A673 (cell line): ENCODE measurements at regions not wholly inside any gene's neighbourhood (a gene's known extent, or its start where the extent isn't known, plus 50 kb on each side); places are given as distances from the start of the nearest gene placed in this dataset.

ENCODE experiments used
- BruUV-seq: library from RNA; stranded (reverse); fragments of 400-500 nt; replicated peaks from 2 replicates; lab custom pipeline; 2021; lab: Mats Ljungman, UMichigan
- CTCF ChIA-PET: fragments of 300-600 bp; sonication (Branson Sonifier 250); formaldehyde crosslinking; loops from one replicate; lab custom pipeline; 2022; ENCODE audit warnings: antibody characterized with exemption; lab: Charles Lee
- POLR2A ChIA-PET: fragments of 300-600 bp; sonication (Branson Sonifier 250); formaldehyde crosslinking; loops from one replicate; lab custom pipeline; 2022; ENCODE audit warnings: antibody characterized with exemption; ENCODE audit not compliant: low non-redundant PET; lab: Charles Lee
- DNase-seq: peaks from one replicate; pipeline ENCODE4 v3.0.0-alpha.2; 2015; ENCODE audit warnings: low spot score
- H3K27ac ChIP-seq: fragments of 200-600 bp; sonication (generic); 2 replicates; pipeline ENCODE4 v1.5.1; 2016; ENCODE audit warnings: mixed run types, low read depth, mild to moderate bottlenecking, mixed read lengths, antibody characterized with exemption, low read length; ENCODE audit not compliant: poor library complexity, severe bottlenecking
- H3K27me3 ChIP-seq: fragments of 200-600 bp; sonication (generic); replicated peaks from 2 replicates; pipeline ENCODE4 v1.6.1; 2017; ENCODE audit warnings: mixed run types, low read depth, mild to moderate bottlenecking, mixed read lengths, antibody characterized with exemption, low read length; ENCODE audit not compliant: insufficient read depth, poor library complexity
- H3K36me3 ChIP-seq: fragments of 200-600 bp; sonication (generic); 2 replicates; pipeline ENCODE4 v1.6.1; 2016; ENCODE audit warnings: mixed run types, mild to moderate bottlenecking, mixed read lengths, antibody characterized with exemption, low read length; ENCODE audit not compliant: insufficient read depth, poor library complexity, severe bottlenecking
- H3K4me1 ChIP-seq: fragments of 200-600 bp; sonication (generic); 2 replicates; pipeline ENCODE4 v1.6.1; 2017; ENCODE audit warnings: mixed run types, mild to moderate bottlenecking, mixed read lengths, antibody characterized with exemption, low read length; ENCODE audit not compliant: insufficient read depth, poor library complexity, severe bottlenecking
- H3K4me3 ChIP-seq: fragments of 200-600 bp; sonication (generic); 2 replicates; pipeline ENCODE4 v1.5.1; 2016; ENCODE audit warnings: low read depth, mixed run types, mild to moderate bottlenecking, mixed read lengths, low read length; ENCODE audit not compliant: poor library complexity, severe bottlenecking
- H3K9me3 ChIP-seq: fragments of 200-600 bp; sonication (generic); 2 replicates; pipeline ENCODE4 v1.6.1; 2016; ENCODE audit warnings: mixed run types, low read depth, mild to moderate bottlenecking, mixed read lengths, antibody characterized with exemption, low read length; ENCODE audit not compliant: poor library complexity, severe bottlenecking
- CTCF ChIP-seq: fragments of 300-800, 200-600 bp; sonication (generic); conservative IDR thresholded peaks from 2 replicates; pipeline ENCODE4 v1.5.1; 2017; ENCODE audit warnings: low read depth, mild to moderate bottlenecking, antibody characterized with exemption, low read length, moderate library complexity, mixed read lengths
- EZH2 ChIP-seq: fragments of 200-600 bp; sonication (generic); IDR thresholded peaks from 2 replicates; pipeline ENCODE4 v1.6.1; 2017; ENCODE audit warnings: borderline replicate concordance, low read depth, mild to moderate bottlenecking, mixed read lengths, antibody characterized with exemption, low read length; ENCODE audit not compliant: poor library complexity, severe bottlenecking
- intact Hi-C: fragments of 100-400 bp; cut with micrococcal nuclease; formaldehyde crosslinking; loops from one replicate; pipeline ENCODE4 v1.10.0; 2022; ENCODE audit not compliant: unreplicated experiment

- no peaks in the 10 kb centered on the region for H3K36me3 ChIP-seq
- no peak for DNase-seq
- H3K4me3 ChIP-seq, result no peak overlapping the region
These were observed 75.3 kb downstream of the HRH4 start for GRCh38 chr18:24535527-24536295.

GRCh38 chr18:24536326-24536725 lies 75.9 kb downstream of the HRH4 start:
- Histone ChIP-seq H3K27me3 (peaks cover 12% of the 10 kb centered on the region), H3K9me3 (no peaks in the 10 kb centered on the region), H3K4me1 (no peaks in the 10 kb centered on the region), H3K36me3 (no peaks in the 10 kb centered on the region), H3K27ac (no peak overlapping the region), H3K4me3 (no peak overlapping the region)
- ChIA-PET POLR2A (no interaction called here), CTCF (no interaction called here)
- no TSS peak for BruUV-seq
- DNase-seq, result no peak
- TF ChIP-seq CTCF (no peak), EZH2 (no peak)
- intact Hi-C loops, result no loop called here

More at GRCh38 chr18:24535527-24536295, 75.3 kb downstream of the HRH4 start:
- Histone ChIP-seq H3K4me1 (peaks cover 1% of the 10 kb centered on the region), H3K27me3 (peaks cover 12% of the 10 kb centered on the region), H3K9me3 (no peaks in the 10 kb centered on the region), H3K27ac (no peak overlapping the region)
- CTCF ChIA-PET, result no interaction called here
- BruUV-seq, result no TSS peak
- intact Hi-C loops, result no loop called here
- POLR2A ChIA-PET, result no interaction called here
- TF ChIP-seq EZH2, result no peak

- Histone ChIP-seq H3K9me3 (no peaks in the 10 kb centered on the region), H3K4me1 (no peaks in the 10 kb centered on the region), H3K27me3 (peaks cover 12% of the 10 kb centered on the region), H3K27ac (no peak overlapping the region), H3K4me3 (no peak overlapping the region), H3K36me3 (no peaks in the 10 kb centered on the region)
- DNase-seq, result no peak
- ChIA-PET POLR2A (no interaction called here), CTCF (no interaction called here)
- TF ChIP-seq EZH2 (no peak), CTCF (no peak)
- BruUV-seq, result no TSS peak
- intact Hi-C loops, result no loop called here
These were observed 76.4 kb downstream of the HRH4 start for GRCh38 chr18:24536834-24537233.
